Non-pigmented ciliary epithelial cell (primary cell): ENCODE measurements at regions not wholly inside any gene's neighbourhood (a gene's known extent, or its start where the extent isn't known, plus 50 kb on each side); places are given as distances from the start of the nearest gene placed in this dataset.
A peak's percentile ranks its signal among the peaks of the same experiment; 100 is the strongest.

Source experiments
- DNase-seq: peaks from one replicate; pipeline ENCODE4 v3.0.0-alpha.2; 2010; ENCODE audit warnings: low read depth

- no peak for DNase-seq
Observed at GRCh38 chr3:30069056-30069455, 537.3 kb upstream of the TGFBR2 start.

GRCh38 chr3:30073040-30073439 is 533.4 kb upstream of the TGFBR2 start:
- DNase-seq = no peak

DNA sequence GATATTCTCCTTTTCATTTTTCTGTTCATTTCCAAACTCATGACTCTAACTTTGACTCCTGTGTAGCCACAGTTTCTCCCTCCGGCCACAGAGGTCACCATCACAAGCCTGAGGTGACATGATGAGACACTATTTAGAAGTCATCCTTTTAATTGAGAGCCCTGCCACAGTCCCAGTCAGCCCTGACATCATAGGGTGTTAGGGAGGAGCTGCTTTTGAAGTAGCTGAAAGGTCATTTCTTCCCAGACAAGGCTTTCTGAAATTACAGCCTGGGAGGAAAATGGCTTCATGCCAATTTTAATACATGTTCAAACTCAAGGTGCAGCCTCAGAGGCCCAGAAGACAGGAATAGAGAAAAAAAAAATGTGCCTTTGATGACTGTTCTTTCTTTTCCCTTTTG is 532.8 kb upstream of the TGFBR2 start:
- DNase-seq = no peak

DNA sequence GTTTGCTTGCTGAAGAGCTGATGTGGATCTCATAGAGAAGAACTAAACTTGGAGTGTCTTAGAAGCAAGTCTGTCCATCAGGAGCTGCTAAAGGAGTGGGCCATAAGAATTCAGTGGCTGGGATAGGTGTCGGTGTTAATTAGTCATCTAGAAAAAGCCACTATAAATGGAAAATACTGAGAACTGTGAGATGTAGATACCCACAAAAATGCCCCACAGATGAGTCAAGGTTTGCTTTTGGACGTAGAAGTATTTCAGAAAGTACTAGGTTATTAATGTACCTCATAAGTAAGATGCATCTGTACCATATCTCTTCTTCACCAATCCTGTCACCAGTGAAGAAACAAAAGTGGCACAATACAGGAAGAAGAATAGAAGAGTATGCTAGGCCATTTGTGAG is 530.9 kb upstream of the TGFBR2 start:
- no peak for DNase-seq

GRCh38 chr3:30076899-30077298 is 529.5 kb upstream of the TGFBR2 start:
- no peak for DNase-seq

GRCh38 chr3:30077746-30078145 is 528.7 kb upstream of the TGFBR2 start:
- no peak for DNase-seq

DNA sequence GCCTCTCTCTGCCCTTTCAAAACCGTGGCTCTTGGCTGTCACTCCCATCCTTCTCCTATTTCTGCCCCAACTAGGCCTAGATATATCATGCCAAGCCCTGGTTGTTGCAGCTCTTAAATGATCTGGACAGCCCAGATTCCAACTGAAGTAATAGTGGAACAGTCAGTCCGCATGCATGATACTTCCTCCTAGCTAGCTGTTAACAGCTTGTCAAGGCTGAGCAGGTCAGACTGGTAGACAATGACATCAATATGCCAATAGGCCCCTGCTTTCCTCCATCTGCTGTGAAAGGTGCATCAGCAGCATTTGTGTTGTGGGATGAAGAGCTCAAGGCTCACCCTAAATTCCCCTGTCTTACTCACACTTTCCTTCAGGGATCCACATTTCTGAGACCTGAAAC is 527.7 kb upstream of the TGFBR2 start:
- no peak for DNase-seq

DNA sequence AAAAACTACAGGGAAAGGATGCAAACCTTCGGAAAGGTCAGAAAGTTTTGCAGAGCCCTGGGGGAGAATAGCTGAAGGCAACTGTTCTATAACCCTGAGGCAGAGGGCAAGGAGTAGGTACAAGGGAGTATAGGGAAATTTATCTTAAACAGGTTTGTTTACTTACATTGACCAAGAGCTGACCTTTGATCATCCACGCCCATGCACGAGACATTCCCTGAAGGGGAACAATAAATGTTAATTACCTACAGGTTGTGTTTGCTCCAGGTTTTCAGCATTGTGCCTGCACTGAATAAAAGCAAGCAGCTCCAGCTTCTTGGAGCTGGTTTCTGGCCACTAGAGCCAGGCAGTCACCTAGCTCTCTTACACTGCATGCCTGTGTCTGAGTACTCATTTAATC is 524.5 kb upstream of the TGFBR2 start:
- no peak for DNase-seq

DNA sequence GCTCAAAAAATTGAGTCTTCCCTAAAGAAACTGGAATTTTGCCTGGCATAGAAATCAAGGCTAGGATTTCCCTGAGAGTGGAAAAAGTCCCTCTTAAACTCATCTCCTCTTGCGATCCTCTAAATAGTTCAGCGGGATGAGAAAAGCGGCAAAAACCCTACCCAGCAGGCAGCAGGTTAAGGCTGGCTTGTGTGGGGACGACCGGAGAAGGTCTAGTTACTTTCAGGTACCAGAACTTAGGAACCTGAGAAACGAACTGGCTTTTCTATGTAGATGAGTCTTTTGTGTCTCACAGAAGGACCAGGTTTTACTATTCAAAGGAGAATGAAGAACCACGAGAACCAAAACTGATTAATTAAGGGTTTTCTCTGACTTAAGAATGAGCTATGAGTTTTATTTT is 523.7 kb upstream of the TGFBR2 start:
- DNase-seq = no peak

DNA sequence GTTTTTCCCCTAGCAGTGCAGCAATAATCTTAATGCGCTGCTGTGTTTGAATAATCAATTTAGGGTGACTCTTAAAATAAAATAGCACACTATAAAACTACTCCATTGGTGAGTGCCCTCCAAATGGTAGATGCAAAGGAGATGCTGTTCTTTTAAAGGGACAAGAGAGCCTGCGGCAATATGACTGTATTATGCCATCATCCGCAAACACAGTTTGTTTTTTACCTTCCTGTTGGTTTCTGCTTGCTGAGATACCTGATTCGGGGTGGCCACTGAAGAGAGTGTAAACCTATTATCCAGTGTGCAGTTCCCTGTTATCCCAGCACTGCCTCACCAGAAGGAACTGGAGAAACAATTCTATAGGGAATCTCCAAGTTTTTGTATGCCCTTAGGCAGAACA is 523.1 kb upstream of the TGFBR2 start:
- DNase-seq = no peak

DNA sequence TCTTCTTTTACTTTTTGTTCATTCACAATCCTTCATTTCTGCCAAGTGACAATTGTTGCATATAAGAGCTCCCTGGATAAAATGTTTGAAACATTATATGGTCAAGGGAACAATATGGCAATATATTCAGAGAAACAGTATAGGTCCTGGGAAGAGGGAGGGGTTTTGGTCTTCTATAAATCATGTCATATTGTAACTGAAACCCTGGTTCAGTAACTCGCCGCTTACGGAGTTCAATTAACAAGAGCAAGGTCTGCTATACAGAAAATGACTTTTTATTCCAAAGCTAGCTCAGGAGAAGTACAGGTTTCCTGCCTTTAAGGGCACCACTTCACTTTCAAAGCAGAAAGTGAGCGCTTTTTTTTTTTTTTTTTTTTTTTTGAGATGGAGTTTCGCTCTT is 522.1 kb upstream of the TGFBR2 start:
- no peak for DNase-seq

DNA sequence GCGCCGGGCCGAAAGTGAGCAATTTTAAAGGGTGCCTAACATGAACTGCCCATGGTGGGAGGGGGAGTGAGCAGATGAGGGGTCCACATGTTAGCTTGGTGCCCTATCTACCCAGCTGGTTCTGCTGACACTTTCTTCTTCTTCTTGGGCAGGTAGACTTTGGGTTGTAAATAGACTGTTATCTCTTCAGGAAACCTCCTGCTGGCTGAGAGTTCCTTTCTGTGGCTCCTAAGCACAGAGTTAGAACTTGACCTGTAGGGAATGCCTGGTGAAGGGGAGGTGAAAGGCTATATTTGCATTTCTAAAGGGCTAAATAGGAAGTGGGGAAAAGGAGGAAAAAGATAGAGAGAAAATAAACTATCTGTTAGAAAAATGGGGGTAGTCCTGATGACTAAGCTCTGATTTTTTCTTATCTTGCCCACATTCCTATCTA is 521.4 kb upstream of the TGFBR2 start:
- DNase-seq = no peak

- DNase-seq = no peak
Observed at GRCh38 chr3:30085486-30085885, 520.9 kb upstream of the TGFBR2 start.

DNA sequence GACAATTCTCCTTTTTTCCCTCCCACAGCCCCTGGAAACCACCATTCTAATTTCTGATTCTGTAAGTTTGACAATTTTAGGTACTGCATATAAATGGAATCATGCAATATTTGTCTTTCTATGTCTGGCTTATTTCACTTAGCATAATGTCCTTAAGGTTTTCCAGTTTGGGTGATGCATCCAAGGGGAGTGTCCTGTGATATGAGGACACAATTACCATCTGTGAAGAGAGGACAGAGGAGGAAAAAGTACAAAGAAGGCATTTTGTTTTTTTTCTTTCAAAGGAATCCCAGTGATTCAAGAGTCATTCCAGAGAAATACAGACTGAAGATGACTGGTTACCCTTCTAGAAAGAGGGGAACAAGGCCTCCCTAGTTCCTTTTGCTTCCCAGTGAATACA is 514.7 kb upstream of the TGFBR2 start:
- DNase-seq = no peak

GRCh38 chr3:30097022-30097650 is 509.3 kb upstream of the TGFBR2 start:
- DNase-seq = no peak

- no peak for DNase-seq
Observed at GRCh38 chr3:30098243-30098642, 508.2 kb upstream of the TGFBR2 start.

GRCh38 chr3:30098653-30099455 is 507.5 kb upstream of the TGFBR2 start:
- peak; percentile 45 for DNase-seq

GRCh38 chr3:30102356-30102755 is 504.0 kb upstream of the TGFBR2 start:
- no peak for DNase-seq

- no peak for DNase-seq
Observed at GRCh38 chr3:30103186-30103585, 503.2 kb upstream of the TGFBR2 start.

DNA sequence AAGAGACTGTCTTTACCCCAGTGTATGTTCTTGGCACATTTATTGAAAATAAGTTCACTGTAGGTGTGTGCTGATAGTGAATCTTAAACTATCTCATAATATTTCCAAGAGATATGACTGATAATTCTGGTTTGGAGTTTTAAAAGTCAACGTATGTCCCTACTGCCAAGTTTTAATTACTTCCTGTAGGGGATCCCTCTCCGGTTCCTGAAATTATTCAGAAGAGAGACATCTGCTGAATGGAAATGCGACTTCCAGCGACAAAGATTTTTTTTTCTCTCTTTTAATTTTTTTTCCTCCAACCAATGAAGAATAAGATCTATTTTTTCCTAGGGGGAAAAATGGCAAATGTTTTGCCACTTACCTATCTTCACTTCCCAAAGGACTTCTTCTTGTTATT is 498.9 kb upstream of the TGFBR2 start:
- DNase-seq = no peak

DNA sequence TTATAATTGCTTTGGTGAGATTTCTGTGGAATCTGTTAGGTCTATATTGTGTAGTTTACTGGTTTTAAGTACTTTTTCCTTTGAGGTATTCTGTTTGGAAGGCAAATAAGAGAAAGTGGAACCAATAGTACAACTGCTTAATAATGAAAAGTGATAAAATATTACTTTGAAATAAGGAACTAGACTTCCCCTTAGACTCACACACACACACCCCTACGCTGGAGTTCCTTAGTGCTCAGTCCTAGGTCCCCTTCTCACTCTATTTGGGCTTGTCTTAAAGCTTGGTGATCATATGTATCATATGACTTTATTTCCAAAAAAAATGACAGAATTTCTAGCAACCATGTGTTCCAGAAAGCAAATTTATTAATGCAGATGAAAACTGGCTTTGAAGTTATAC is 494.0 kb upstream of the TGFBR2 start:
- DNase-seq = no peak

DNA sequence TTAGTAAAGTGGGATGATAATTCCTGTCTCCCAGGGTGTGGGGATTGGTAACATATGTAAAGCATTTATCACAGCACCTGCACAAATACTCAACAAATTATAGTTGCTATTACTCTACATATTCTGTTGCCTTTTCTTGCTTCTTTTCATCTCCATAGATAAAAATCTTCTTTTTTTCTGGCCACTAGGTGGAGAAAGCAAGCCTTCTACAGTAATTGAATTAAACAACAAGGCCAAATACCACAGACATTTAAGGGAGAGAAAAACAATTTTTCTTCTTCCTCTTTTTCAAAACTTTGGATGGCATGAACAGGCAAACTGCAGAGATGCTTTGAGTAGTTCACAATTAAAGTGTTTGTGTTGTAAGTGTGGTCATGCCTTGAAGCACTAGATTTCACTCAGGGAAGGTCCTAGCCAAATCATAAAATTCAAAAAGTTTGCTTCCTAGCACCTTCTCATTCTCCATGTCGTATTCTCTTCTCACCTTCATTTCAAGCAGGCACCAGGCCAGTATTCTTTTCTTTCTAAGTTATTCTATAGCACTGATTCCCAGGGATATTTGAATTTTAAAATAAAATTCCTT is 493.4 kb upstream of the TGFBR2 start:
- peak; percentile 23 for DNase-seq

DNA sequence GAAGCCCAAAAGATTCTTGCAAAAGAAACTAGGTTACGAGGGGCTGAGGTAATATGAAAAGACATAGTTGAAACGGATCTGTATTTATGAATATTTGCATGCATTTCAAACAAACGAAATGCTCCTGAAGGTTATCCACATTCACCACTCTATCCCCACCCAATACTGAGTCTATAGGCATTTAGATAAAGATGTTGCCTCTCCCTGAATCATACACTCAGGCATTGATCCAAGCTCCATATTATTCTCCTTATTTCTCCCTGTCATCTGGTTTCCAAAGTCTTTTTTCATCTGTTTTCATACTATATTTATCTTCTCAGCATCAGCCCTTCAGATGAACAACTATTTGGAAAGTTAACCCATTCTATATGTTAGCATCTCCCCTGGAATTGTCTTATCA is 492.5 kb upstream of the TGFBR2 start:
- no peak for DNase-seq

GRCh38 chr3:30114918-30115317 is 491.5 kb upstream of the TGFBR2 start:
- DNase-seq = no peak
